Activated CD4-positive, alpha-beta T cell treated with anti-CD3 and anti-CD28 coated beads, Interleukin-2, amount 50 U/mL, for 16 hours (primary cell): ENCODE measurements at regions not wholly inside any gene's neighbourhood (a gene's known extent, or its start where the extent isn't known, plus 50 kb on each side); places are given as distances from the start of the nearest gene placed in this dataset.
A peak's percentile ranks its signal among the peaks of the same experiment; 100 is the strongest.

ENCODE experiments used
- DNase-seq: peaks from one replicate; pipeline ENCODE4 v3.0.0-alpha.2; 2020

GRCh38 chr5:13331585-13331984 is 612.9 kb downstream of the DNAH5 start:
- DNase-seq = no peak

DNA sequence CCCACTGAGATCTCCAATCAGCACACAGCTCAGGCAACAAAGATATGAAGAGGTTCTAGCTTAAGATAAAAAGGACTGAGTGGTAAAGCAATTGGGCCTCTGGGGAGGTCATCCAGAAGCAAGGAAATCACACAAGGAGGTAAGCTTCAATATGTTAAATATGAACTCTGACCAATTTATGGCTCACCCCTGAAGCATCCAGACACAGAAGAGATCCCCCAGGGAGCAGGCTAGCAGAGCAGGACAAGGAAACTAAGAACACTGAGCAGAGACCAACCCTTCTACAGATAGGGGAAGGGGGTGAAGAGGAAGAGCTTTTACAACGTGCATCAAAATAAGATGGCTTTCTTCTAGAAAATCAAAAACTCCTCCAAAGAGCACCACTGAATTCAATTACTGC is 616.2 kb downstream of the DNAH5 start:
- no peak for DNase-seq

- no peak for DNase-seq
These were observed 618.7 kb downstream of the DNAH5 start for GRCh38 chr5:13325765-13326164.

GRCh38 chr5:13322769-13323168 is 621.7 kb downstream of the DNAH5 start:
- DNase-seq = no peak

- DNase-seq = no peak
These were observed 626.8 kb downstream of the DNAH5 start for GRCh38 chr5:13317654-13318053.

- no peak for DNase-seq
These were observed 628.3 kb downstream of the DNAH5 start for GRCh38 chr5:13316176-13316575.

- no peak for DNase-seq
These were observed 637.0 kb downstream of the DNAH5 start for GRCh38 chr5:13307480-13307879.

DNA sequence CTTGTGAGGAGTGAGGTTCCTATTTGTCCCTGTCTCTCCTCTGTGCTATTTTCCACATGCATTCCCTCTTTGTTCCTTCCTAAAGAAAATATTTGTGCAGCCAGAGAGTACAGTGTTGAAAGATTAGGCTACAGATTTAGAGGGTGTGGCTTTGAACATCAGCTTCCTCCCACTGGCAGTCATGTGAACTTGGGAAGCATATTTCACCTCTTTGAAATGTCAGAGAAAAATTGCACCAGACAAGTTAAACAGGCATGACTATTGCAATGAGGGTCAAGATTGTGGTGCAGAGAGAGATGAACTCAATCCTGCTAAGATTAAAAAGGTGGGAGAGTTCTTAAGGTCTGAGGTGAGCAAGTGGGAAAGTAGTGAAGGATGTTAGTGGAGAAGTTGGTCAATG is 641.0 kb downstream of the DNAH5 start:
- DNase-seq = no peak

DNA sequence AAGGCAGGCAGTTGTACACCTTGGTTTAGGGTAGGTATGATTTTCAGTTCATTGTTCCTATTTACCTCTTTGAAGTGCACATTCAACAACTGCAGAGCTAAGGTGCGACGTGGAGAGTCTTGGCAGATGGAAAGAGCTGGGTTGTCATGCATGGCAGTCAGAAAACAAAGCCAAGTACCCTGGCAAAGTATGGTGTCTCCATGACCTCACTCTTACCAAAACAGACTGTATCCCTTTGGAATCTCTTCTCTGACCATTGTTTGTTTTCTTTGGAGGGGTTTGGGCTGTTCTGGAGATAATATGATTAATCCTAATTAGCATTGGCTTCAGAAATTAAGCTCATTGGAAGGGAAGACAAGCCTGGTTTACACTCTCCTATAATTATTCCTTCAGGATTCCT is 665.7 kb downstream of the DNAH5 start:
- DNase-seq = no peak

- DNase-seq = no peak
These were observed 666.3 kb downstream of the DNAH5 start for GRCh38 chr5:13278148-13278547.

DNA sequence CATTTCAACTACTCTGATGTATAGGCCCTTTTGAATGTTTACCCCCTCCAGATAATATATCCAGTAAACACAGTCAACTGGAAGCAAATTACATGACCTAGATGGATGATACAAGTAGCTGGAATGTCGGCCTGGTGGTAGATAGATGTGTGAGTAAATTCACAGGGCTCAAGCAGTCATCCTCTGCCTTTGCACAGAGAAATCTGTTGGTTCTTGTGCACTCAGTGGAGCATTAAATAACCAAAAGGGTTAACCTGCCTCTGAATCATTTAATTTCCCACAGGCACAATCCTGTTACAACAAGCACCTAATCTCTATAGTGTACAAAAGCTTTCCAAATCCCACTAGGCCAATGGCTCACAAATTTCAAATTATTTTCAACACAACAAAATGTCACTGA is 668.3 kb downstream of the DNAH5 start:
- DNase-seq = no peak

GRCh38 chr5:13263701-13264100 is 680.8 kb downstream of the DNAH5 start:
- DNase-seq = no peak

- no peak for DNase-seq
These were observed 691.4 kb downstream of the DNAH5 start for GRCh38 chr5:13253111-13253510.

DNA sequence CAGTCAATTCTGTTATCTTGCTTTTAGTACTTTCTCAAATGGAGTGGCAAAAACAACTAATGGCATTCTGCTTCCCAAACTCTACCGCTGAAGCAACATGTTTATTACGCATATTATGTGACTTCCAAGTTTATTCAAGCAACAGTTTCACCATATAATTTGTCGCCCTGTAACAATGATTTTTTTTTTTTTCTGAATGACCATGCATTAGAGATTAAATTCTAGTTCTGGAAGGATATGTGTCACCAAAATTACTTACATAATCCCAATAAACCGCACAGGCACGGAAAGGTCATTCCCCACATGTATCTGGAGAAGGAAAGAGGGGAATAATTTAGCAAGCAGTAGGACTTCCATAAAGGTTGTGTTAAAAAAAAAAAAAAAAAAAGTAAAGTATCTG is 691.8 kb downstream of the DNAH5 start:
- no peak for DNase-seq

GRCh38 chr5:13251623-13252376 is 692.7 kb downstream of the DNAH5 start:
- DNase-seq = no peak

- peak; percentile 0 for DNase-seq
These were observed 693.8 kb downstream of the DNAH5 start for GRCh38 chr5:13250464-13251291.

DNA sequence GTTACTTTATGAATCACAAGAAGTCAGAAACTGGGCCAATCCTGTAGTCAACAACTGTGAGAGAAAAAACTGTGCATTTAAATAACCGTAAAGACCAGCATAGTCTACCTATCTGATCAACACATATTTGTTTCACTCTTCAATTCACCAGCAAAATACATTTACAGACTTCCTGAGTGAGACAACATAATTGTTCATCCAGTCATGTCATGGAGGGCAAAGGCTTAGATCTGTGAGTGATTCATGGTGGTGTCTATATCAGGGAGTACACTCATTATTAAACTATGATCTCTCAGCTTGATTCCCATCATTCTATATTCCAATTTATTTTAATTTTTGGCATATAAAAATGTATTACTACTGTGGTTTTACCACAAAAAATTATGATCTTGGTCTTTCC is 694.6 kb downstream of the DNAH5 start:
- DNase-seq = no peak

GRCh38 chr5:13248253-13248652 is 696.2 kb downstream of the DNAH5 start:
- no peak for DNase-seq

- no peak for DNase-seq
These were observed 698.4 kb downstream of the DNAH5 start for GRCh38 chr5:13246053-13246452.

- DNase-seq = no peak
These were observed 700.3 kb downstream of the DNAH5 start for GRCh38 chr5:13244151-13244550.

DNA sequence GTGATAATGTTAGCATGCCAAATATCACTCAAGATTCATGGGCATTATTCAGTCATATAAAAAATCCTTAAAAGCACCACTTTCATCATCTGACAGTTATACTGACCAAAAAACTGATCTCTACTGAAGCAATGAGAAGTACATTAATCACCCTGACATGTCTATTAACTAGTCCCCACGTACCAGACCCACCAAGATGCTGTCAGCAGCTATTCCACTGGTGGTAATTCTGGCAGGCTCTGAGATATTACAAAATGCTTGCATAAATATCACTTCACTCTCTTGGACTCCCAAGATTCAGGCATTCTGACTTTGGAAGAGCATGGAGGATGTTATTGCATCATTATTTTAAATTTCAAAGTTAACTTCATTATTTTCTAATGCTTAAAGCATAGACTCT is 717.0 kb downstream of the DNAH5 start:
- no peak for DNase-seq

GRCh38 chr5:13218518-13218917 is 726.0 kb downstream of the DNAH5 start:
- DNase-seq = no peak

DNA sequence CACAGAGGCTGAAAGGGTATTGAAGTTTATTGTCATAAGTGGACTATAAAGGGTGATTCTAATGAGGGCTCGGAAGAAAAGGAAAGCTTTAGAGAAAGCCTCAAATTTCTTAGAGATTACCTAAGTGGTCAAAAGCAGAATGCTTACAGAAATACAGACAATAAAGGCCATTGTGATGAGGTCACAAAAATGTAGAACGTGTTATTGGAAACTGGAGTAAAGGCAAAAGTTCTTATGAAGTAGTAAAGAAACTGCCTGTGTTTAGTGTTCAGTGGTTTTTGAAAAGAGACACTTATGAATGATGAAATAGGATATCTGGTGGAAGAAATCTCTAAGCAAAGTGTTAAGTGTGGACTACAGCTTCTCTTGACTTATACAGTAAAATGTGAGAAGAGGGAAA is 726.9 kb downstream of the DNAH5 start:
- no peak for DNase-seq

- no peak for DNase-seq
These were observed 728.7 kb downstream of the DNAH5 start for GRCh38 chr5:13215806-13216205.

DNA sequence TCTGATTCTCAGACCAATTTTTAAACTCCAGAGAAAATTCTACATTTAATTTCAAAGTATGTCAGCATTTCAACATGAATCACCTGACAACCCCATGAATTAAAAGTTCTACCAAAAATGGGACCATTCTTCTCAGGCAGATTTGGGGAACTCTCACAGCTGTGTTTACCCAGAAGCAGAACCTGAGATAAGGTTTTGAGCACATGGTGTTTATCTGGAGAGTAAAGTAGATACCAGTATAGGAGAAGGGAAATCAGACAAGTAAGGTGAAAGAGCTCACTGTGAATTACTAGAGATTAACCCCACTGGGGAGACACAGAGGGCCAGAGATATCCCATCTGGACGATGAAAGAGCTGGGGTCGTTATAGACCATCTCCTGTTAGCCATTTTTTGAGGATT is 729.1 kb downstream of the DNAH5 start:
- DNase-seq = no peak
